ENCODE measurements at regions not wholly inside any gene's neighbourhood (a gene's known extent, or its start where the extent isn't known, plus 50 kb on each side); places are given as distances from the start of the nearest gene placed in this dataset.
"Not testable (repeated sequence)": the region's sequence is repeated elsewhere in the genome, so short reads cannot be mapped to it uniquely, and the experiment has no call there.

- DNase-seq: no peak
- BruUV-seq (replicated peaks): no TSS peak
- TF ChIP-seq EZH2 (IDR thresholded peaks at IDR 0.05; ENCODE audit: low read depth): no peak
- no peak for TF ChIP-seq CTCF (conservative IDR thresholded peaks at IDR 0.05)
- no peaks in the 10 kb centered on the region for H3K79me2 ChIP-seq (ENCODE audit: low read depth)
- peaks cover 20% of the 10 kb centered on the region for H3F3A ChIP-seq (ENCODE audit: insufficient read depth, low read depth)
- no peak overlapping the region for H3K4me3 ChIP-seq
- H3K4me1 ChIP-seq (replicated peaks; ENCODE audit: insufficient read depth): peaks cover 32% of the 10 kb centered on the region
- H3K27me3 ChIP-seq (ENCODE audit: insufficient read depth, low read depth): no peaks in the 10 kb centered on the region
- ChIA-PET CTCF (no interaction called here), POLR2A (ENCODE audit: unreplicated experiment) (interaction anchor here (0.6 kb wide), 1 partner anchor 57 kb away, joined by 3 read pairs; no protein-coding TSS in a partner anchor)
- H3K36me3 ChIP-seq (ENCODE audit: low read depth): no peaks in the 10 kb centered on the region
- no peaks in the 10 kb centered on the region for H4K20me1 ChIP-seq (ENCODE audit: insufficient read depth)
- no peak overlapping the region for H3K4me2 ChIP-seq
- H3K9me2 ChIP-seq (ENCODE audit: insufficient read depth): no peaks in the 10 kb centered on the region
- H2AFZ ChIP-seq: 0 out of 2 replicates have a peak overlapping the region, but pooled peaks have one; percentile 14
- H3K9me3 ChIP-seq (ENCODE audit: insufficient read depth, low read depth): 0 out of 2 replicates have a peak, but pooled peaks cover 3% of the 10 kb centered on the region
- H3K27ac ChIP-seq: no peak overlapping the region
- intact Hi-C loops (cut with micrococcal nuclease; ENCODE audit: unreplicated experiment): loop anchor here (10.0 kb wide), 1 partner anchor 196 kb away; no protein-coding TSS in a partner anchor
These were observed 257.2 kb upstream of the CHAC2 start for GRCh38 chr2:53510401-53510800.

- intact Hi-C loops (cut with micrococcal nuclease; ENCODE audit: unreplicated experiment): loop anchor here (10.0 kb wide), 1 partner anchor 195 kb away; no protein-coding TSS in a partner anchor
- Histone ChIP-seq H3K9me2 (ENCODE audit: insufficient read depth) (no peaks in the 10 kb centered on the region), H3K27me3 (ENCODE audit: insufficient read depth, low read depth) (no peaks in the 10 kb centered on the region), H3F3A (ENCODE audit: insufficient read depth, low read depth) (peaks cover 20% of the 10 kb centered on the region), H3K27ac (no peak overlapping the region), H3K9me3 (ENCODE audit: insufficient read depth, low read depth) (0 out of 2 replicates have a peak, but pooled peaks cover 3% of the 10 kb centered on the region), H3K36me3 (ENCODE audit: low read depth) (no peaks in the 10 kb centered on the region), H2AFZ (no peak overlapping the region), H3K4me2 (no peak overlapping the region), H3K4me1 (replicated peaks; ENCODE audit: insufficient read depth) (peaks cover 32% of the 10 kb centered on the region), H3K4me3 (no peak overlapping the region), H4K20me1 (ENCODE audit: insufficient read depth) (no peaks in the 10 kb centered on the region), H3K79me2 (ENCODE audit: low read depth) (no peaks in the 10 kb centered on the region)
- no peak for TF ChIP-seq EZH2 (IDR thresholded peaks at IDR 0.05; ENCODE audit: low read depth)
- no peak for DNase-seq
- POLR2A ChIA-PET (ENCODE audit: unreplicated experiment): interaction anchor here (0.6 kb wide), 1 partner anchor 56 kb away, joined by 3 read pairs; no protein-coding TSS in a partner anchor
- CTCF ChIA-PET: no interaction called here
- no TSS peak for BruUV-seq (replicated peaks)
These were observed 257.7 kb upstream of the CHAC2 start for GRCh38 chr2:53509831-53510388.

- Histone ChIP-seq H3K79me2 (ENCODE audit: low read depth) (no peaks in the 10 kb centered on the region), H3K9me2 (ENCODE audit: insufficient read depth) (no peaks in the 10 kb centered on the region), H3K4me3 (no peak overlapping the region), H4K20me1 (ENCODE audit: insufficient read depth) (no peaks in the 10 kb centered on the region), H3K4me1 (replicated peaks; ENCODE audit: insufficient read depth) (peaks cover 32% of the 10 kb centered on the region), H3K27me3 (ENCODE audit: insufficient read depth, low read depth) (no peaks in the 10 kb centered on the region), H3K9me3 (ENCODE audit: insufficient read depth, low read depth) (0 out of 2 replicates have a peak, but pooled peaks cover 3% of the 10 kb centered on the region), H3K27ac (no peak overlapping the region), H3K4me2 (no peak overlapping the region), H3F3A (ENCODE audit: insufficient read depth, low read depth) (peaks cover 20% of the 10 kb centered on the region), H3K36me3 (ENCODE audit: low read depth) (no peaks in the 10 kb centered on the region), H2AFZ (no peak overlapping the region)
- DNase-seq: no peak
- CTCF ChIA-PET: no interaction called here
- intact Hi-C loops (cut with micrococcal nuclease; ENCODE audit: unreplicated experiment): no loop called here
- no peak for TF ChIP-seq CTCF (conservative IDR thresholded peaks at IDR 0.05)
- no peak for TF ChIP-seq EZH2 (IDR thresholded peaks at IDR 0.05; ENCODE audit: low read depth)
- POLR2A ChIA-PET (ENCODE audit: unreplicated experiment): interaction anchor here (0.6 kb wide), 1 partner anchor 186 kb away, joined by 8 read pairs; no protein-coding TSS in a partner anchor
- BruUV-seq (replicated peaks): no TSS peak
These were observed 258.9 kb upstream of the CHAC2 start for GRCh38 chr2:53508667-53509066.

- H3K4me2 ChIP-seq; H3K36me3 ChIP-seq (ENCODE audit: low read depth); intact Hi-C loops (cut with micrococcal nuclease; ENCODE audit: unreplicated experiment); H3F3A ChIP-seq (ENCODE audit: insufficient read depth, low read depth); H3K27me3 ChIP-seq (ENCODE audit: insufficient read depth, low read depth); POLR2A ChIA-PET (ENCODE audit: unreplicated experiment); H3K9me3 ChIP-seq (ENCODE audit: insufficient read depth, low read depth); CTCF ChIA-PET; H3K27ac ChIP-seq; H3K4me3 ChIP-seq; H3K9me2 ChIP-seq (ENCODE audit: insufficient read depth); H4K20me1 ChIP-seq (ENCODE audit: insufficient read depth); H3K79me2 ChIP-seq (ENCODE audit: low read depth); BruUV-seq (replicated peaks): not testable (repeated sequence)
- Histone ChIP-seq H2AFZ (0 out of 2 replicates have a peak overlapping the region, but pooled peaks have one; percentile 9), H3K4me1 (replicated peaks; ENCODE audit: insufficient read depth) (peaks cover 18% of the 10 kb centered on the region)
- DNase-seq: peak; percentile 26 to 52
These were observed 260.5 kb upstream of the CHAC2 start for GRCh38 chr2:53507070-53507469.

Measured in PC-9 (cell line).